ENCODE measurements at regions not wholly inside any gene's neighbourhood (a gene's known extent, or its start where the extent isn't known, plus 50 kb on each side); places are given as distances from the start of the nearest gene placed in this dataset.
A peak's percentile ranks its signal among the peaks of the same experiment; 100 is the strongest.

DNA sequence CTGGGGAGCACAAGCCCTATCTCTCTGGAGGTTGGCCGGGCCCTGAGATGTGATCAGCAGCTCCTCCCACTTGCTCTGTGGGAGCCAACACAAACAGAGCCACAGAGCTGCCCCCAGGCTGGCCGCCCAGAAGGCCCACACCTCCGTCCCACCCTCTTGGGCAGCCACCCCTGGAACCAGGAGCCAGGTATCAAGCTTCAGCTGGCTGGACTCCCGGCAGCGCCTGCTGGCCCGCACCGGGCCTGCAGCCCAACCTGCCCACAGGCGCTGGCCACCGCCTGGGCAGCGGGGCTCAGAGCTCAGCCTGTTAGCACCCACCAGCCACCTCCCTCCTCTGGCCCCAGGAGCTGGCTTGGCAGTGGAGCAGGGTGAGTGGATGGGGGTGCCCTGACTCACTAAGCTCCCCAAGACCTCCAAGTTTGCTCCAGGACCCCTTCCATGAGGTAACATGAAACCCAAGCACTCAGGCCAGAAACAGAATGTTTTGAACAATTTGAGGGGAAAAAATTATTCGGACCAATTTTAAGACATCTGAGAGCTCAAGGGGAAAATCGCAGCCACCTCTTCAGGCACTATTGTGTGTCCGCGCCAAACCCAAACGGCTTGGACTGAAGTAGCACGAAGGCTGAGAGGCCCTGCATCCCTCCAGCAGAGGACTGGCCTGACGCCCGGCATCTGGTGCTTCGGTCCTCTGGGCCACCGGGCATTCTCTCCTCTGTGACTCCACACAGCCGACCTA lies 450.8 kb downstream of the SOX6 start:
- DNase-seq (ENCODE audit: low read depth), result peak; percentile 3

DNA sequence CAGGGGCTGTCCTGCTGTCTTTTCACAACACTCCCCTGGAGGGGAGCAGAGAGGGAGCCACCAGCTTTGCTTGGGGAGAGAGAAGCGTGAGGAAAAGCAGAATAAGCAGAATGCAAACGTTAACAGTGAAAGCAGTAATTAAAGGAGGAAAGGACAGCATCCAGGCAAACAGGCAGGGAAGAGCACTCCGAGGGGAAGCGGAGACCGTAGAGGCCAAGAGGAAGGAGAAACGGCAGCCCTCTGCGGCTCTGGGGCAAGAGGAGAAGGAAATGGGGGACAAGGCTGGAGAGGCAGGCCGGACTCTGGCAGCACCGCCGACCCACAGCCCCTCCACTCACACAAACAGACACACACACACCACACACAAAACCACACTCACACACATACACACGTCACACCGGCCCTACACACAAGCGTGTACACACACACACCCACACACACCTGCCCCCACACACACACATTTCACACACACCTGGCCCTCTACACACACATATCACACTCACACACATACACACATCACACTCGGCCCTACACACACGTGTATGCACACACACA lies 449.8 kb downstream of the SOX6 start:
- no peak for DNase-seq (ENCODE audit: low read depth)

DNA sequence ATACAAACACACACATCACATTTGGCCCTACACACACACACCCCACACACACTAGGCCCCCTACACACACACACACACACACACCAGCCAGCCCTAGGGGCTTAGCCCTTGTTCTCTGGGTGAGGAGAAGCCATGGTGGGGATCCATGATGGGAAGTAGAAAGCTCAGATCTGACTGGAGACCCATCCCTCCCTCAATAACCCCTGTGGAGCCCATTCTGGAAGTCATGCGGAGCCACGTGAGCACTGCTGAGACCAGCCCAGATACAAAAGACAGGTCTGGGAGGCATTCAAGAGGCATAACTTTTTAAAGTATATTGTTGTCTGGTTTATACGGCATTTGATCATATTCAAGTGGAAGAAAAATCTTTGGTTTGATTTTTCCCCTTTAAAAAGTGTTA lies 448.5 kb downstream of the SOX6 start:
- no peak for DNase-seq (ENCODE audit: low read depth)

DNA sequence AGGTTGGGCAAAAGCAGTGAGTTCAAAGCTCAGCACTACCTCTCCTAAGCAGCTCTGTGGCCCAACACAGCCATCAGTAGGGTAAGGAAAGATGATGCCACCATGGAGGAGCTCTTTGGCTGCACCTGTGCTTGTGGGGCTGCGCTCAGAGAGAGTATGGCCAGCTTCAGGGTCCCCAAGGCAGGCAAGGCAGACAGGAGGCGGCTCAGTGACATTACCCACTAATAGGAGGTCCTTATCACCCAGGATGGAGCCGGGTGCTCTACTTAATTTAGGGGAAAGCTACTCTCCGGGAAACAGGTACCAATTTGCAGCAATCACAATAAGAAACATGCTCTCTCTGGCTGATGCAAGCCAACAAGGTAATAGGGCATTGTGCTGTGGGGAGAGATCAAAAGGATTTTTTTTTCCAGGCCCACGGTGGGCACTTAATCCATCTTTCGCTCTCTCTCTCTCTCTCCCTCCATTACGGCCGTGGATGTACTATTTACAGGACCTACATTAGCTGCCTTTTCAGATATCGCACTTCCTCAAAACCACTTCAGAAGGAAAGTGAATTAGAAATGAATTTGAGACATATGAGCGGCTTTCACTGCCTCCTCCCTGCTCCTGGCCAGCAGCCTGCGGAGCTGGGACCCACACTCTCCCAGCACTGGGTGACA lies 446.3 kb downstream of the SOX6 start:
- no peak for DNase-seq (ENCODE audit: low read depth)

DNA sequence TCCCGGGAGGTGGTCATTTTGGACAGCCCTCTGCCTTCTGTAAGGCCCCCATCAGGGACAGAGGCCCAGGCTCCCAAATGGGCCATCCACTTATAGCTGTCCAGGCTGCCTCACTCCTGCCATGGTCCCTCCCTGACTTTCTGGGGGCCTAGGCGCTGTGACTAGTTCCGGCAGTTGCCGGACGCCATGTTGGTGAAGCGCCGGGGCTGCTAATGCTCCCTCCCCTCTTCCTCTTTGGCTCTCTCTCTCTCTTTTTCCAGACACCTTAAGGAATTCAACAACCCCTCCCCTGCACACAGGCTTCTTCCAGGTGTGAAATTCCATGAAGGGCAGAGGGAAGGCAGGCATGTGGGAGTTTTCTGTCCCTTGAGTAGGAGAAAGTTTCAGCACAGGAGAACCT lies 445.6 kb downstream of the SOX6 start:
- DNase-seq (ENCODE audit: low read depth), result no peak

DNA sequence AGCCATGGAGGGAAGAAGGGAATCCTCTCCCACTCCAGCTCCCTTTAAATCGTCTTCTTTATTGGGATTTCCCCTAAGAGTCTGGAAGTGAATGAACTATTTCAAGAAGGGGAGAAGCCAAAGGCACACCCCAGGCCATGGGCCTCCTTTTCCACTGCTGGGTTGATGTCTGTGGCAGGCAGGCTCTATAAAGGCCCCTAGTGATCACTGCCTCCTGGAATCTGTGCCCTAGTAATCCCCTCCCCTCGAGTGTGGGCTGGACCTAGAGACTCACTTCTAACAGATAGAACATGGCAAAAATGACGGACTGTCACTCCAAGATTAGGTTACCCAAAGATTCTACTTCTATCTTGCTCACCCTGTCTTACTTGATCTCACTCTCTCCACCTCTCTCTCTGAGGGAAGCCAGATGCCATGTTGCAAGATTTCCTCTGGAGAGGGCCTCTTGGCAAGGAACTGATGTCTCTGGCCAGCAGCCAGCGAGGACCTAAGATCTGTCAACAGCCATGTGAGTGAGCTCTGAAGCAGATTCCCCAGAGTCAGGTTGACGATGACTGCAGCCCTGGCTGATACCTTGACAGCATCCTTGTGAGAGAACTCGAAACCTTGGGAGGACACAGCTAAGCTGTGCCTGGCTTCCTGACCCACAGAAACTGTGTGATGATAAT lies 444.8 kb downstream of the SOX6 start:
- DNase-seq (ENCODE audit: low read depth), result peak; percentile 6

DNA sequence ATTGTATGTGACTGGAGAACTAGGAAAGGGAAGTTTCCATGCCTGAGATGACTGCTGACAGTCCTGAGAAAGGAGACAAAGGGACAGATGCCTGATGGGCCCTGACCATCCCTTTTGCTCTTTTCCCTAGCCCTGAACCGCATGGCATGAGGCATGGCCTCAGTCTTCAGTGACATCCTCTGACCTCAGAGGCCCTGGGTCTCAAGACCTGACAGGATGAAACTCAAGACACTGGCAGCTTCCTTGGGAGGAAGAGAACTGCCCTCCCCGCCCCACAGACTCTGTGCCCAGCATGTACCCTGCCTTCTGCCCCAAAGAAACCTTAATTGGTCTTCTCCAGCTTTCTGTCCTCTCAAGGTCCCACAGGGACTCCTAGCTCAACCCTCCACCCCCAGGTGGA lies 444.1 kb downstream of the SOX6 start:
- DNase-seq (ENCODE audit: low read depth), result no peak

DNA sequence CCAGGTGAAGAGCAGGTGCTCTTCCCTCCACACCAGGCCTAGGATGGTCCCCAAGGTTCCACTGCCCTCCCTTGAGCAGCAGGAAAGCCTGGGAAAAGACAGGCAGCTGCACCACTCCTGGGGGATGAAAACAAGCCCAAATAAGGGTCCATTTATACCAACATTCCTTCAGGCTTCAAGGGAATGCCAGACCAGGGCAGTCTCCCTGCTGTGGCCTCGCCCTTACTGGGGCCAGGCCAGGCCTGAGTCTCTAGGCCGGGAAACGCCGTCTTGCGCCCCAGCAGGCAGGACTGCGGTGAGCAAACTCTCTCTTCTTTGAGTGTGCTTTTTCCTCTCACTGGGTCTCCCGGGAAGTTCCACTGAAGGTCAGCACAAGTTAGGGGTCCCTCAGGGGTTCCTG lies 443.5 kb downstream of the SOX6 start:
- DNase-seq (ENCODE audit: low read depth), result no peak

DNA sequence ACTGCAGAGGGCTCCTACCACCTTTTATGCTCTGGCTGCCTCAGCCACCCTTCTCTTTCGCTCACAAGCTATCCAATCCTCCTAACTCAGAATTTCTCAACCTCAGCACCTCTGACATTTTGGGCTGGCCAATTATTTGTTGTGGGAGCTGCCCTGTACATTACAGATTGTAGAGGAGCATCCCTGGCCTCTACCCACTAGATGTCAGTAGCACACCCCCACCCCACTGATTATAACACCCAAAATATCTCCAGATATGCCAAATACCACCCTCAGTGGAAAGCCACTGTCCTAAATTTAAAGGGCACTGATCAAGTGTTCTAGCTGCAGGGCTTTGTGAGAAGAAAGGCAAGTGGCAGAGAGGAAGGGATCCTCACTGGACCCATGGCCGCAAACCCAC lies 443.1 kb downstream of the SOX6 start:
- no peak for DNase-seq (ENCODE audit: low read depth)
